ENCODE measurements at regions not wholly inside any gene's neighbourhood (a gene's known extent, or its start where the extent isn't known, plus 50 kb on each side); places are given as distances from the start of the nearest gene placed in this dataset.
A peak's percentile ranks its signal among the peaks of the same experiment; 100 is the strongest.
"Not testable (repeated sequence)": the region's sequence is repeated elsewhere in the genome, so short reads cannot be mapped to it uniquely, and the experiment has no call there.

DNA sequence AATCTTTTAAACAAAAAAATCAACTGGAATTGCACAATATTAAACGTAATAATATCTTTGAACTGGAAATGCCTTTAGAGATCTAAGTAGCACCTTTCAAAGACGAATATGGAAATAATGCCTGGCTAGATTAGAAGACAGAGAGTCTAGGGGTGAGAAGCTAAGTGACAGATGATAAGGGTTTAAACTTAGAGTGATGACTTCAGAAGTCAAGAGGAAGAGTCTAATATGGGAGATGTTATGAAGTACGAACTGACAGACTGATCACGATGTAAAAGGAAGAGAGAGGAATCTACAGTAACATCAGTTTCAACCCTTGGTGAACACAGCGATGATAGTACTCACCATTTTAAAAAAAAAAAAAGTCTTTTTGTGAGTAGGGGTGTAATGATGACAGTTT is 57.9 kb downstream of the HINT1 start:
- no peak for DNase-seq

DNA sequence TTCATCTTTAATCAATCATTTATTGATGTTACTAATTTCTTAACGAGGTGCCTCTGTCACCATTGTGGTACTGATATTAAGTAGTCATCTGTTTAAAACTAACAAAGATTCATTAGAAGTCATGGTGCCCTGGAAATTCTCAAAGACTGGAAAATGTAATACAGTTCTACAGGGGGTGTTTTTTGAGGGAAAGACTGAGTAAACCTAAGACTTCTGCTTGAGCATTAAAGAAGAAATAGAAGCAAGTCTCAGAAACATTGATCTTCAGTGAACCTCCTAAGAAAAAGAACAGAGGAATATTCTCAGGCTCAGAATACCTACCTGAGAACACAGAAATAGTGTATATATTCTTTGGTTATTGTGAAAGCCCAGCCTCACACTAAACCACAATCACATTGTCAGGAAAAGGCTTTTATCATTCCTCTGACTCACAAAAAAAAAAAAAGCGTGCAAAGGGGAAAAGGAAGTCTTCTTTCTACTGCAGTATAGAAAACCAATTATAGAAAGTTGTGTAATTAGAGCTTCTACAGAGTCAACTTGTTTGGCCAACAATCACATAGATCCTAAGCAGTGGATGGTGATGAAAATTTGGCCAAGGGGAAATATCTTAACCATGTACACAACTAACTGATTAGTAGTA is 60.8 kb downstream of the HINT1 start:
- DNase-seq = no peak

- DNase-seq = no peak
These were observed 68.0 kb downstream of the HINT1 start for GRCh38 chr5:131096774-131097710.

DNA sequence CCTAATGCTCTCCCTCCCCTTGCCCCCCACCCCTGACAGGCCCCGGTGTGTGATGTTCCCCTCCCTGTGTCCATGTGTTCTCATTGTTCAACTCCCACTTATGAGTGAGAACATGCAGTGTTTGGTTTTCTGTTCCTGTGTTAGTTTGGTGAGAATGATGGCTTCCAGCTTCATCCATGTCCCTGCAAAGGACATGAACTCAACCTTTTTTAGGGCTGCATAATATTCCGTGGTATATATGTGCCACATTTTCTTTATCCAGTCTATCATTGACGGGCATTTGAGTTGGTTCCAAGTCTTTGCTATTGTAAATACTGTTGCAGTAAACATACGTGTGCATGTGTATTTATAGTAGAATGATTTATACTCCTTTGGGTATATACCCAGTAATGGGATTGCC is 69.5 kb downstream of the HINT1 start:
- not testable (repeated sequence) for DNase-seq

DNA sequence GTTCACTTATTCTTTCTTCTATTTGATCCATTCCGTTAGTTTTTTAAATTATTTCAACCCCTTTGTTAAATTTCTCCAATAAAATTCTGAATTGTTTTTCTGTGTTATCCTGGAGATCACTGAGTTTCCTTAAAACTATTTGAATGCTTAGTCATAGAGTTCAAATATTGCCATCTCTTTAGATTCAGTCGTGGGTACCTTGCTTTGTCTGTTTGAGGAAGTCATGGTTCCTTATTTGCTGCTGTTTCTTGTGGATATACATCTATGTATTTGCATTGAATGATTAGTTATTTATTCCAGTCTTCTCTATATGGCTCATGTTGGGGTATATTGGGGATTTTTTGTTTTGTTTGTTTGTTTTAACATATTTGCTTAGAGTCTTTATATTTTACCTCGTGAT is 80.6 kb downstream of the HINT1 start:
- DNase-seq = no peak

DNA sequence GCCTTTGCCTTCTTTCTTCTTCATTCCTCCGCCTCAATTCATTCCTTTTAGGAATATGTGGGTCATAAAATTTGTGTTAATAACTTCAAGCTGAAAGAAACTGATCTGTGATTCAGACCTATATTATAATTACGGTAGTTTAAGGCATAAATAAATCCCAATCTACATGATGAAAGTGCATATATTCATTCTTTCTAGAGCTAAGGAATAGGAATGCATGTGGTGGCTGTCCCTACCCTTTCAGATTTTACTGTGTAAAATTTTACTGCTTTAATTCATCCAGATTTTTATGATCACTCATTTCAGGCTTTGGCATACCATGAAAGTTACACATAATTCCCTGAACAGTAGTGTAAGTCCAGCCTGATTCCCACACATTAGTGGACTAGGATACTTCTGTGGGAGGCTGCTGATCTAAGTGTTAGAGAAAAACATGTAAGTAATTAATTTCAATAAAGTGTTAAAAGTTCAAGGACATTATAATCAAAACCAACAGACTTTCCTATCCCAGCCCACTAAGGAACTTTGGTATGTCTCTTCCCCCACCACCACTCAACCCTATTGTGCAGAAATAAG is 83.1 kb downstream of the HINT1 start:
- no peak for DNase-seq

GRCh38 chr5:131081374-131081773 is 83.7 kb downstream of the HINT1 start:
- no peak for DNase-seq

GRCh38 chr5:131079232-131079631 is 85.8 kb downstream of the HINT1 start:
- DNase-seq = no peak

DNA sequence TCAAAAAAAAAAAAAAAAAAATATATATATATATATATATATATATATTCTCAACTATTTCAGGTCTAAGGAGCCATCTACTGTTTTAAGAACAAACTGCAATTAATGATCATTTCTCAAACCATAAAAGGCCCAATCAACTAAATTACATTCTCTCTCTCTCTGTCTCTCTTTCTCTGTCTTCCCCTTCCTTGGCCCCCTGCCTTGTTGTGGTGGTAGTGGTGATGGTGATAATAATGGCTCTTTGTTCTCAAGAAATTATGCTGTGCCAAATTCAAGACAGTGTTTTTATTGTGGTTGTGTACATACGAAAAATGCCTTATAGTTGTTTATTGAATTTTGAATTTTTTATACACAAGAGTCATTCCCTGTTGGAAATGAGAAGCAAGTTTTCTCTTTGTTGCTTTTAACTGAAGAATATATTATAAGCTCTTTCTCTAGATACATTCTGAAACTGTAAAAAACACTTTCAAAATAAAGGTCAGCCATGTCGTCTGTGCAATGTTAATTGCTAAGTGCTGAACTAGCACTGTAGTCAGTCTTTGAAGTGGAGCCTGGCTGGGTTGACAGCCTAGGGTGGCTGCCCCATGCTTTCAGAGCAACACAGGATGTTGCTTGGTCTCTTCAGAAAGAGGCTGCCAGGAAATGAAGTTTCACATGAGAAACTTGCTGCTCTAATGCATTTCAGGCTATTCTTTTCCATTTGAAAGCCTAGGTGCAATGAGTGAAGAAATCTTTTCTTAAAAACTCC is 96.0 kb downstream of the HINT1 start:
- DNase-seq = peak; percentile 26

GRCh38 chr5:131068076-131068475 is 97.0 kb downstream of the HINT1 start:
- DNase-seq = no peak

GRCh38 chr5:131067636-131068035 is 97.4 kb downstream of the HINT1 start:
- DNase-seq = no peak

GRCh38 chr5:131064669-131065371 is 100.2 kb downstream of the HINT1 start:
- no peak for DNase-seq

DNA sequence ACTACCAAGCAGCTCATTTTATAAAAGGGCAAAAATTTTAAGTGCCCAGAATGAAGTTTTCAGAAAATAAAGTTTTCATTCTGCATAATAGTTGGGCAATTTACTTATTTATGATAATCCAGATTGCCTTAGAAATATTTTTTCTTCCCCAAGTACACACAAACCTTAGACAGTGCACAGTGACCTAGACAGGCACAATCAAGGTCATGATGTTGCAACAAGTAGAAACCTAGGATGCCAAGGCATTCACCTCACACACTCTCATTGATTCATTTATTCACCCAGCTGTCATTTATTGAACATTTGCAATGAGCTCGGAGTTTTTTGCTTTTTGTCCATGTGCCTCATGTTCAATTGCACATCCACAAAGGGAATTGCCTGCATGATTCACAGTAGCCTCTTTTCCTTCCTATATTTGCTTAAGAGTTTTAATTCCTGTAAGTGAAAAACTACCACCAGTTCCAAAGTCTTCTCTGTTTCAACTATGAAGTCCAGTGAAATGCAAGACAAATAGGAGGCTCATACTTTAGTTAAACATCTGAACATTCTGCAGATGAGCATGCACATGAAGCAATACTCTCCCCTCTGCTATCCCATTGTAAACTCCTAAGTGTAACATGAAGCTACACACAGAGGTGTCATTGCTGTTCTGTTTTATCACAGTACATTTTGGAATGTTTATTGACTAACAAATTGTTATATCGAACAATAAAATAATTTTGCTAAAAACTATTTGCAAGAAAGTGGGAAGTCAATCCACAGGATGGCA is 122.9 kb downstream of the HINT1 start:
- no peak for DNase-seq

DNA sequence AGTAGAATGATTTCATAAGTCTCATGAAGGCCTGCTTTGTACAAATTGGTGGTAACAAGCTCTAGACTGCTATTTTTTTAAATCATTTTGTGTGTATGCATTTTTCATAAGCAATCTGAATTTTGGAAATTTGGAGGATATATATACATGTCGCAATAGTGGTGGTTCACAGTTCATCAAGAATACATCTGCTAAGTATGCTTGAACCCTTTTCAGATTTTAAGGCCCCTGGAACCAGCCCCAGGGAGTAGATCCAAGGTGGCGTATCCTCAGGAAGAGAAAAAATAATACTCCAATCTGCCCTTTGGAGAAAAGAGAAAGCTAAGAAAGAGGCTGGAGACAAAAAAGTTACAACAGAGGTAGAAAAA is 141.6 kb downstream of the HINT1 start:
- no peak for DNase-seq

GRCh38 chr5:131022811-131023497 is 142.1 kb downstream of the HINT1 start:
- DNase-seq = no peak

DNA sequence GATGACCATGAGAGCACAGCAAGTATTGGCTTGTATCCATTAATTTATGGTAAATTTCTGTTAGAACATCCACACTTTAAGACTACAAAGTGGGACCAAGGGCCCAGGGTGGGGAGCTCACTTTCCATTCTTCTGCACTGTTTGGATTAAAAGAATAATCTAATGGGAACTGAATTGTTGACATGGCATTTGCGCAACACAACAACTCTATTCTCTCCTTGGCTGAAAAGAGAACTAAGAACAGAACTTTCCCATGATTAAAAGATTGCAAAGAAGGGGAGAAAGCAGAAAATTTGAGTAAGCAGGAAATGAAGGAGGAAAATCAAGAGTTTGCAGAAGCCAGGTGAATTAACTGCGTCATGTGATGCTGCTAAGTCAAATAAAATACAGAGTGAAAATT is 143.4 kb downstream of the HINT1 start:
- DNase-seq = no peak

- DNase-seq = no peak
These were observed 145.3 kb downstream of the HINT1 start for GRCh38 chr5:131019601-131020315.

- DNase-seq = no peak
These were observed 145.9 kb downstream of the HINT1 start for GRCh38 chr5:131019111-131019510.

- no peak for DNase-seq
These were observed 156.7 kb downstream of the HINT1 start for GRCh38 chr5:131008329-131008728.

- DNase-seq = no peak
These were observed 158.9 kb downstream of the HINT1 start for GRCh38 chr5:131005963-131006684.

Data from stimulated activated naive CD4-positive, alpha-beta T cell treated with Interleukin-2 at 50 U/mL for 16 hours (primary cell).